T-helper 2 cell treated with Interferon-gamma antibody and Interleukin-4, amounts not matched to agents 5 μg/mL and 100 μg/mL, for 36 hours (primary cell): ENCODE measurements at regions not wholly inside any gene's neighbourhood (a gene's known extent, or its start where the extent isn't known, plus 50 kb on each side); places are given as distances from the start of the nearest gene placed in this dataset.

ENCODE experiments used
- DNase-seq: peaks from one replicate; pipeline ENCODE4 v3.0.0; 2021; ENCODE audit warnings: low spot score
- H3K27ac Mint-ChIP-seq: one replicate; pipeline ENCODE4 v1.8.0; 2021; ENCODE audit warnings: mild to moderate bottlenecking, mixed read lengths
- H3K27me3 Mint-ChIP-seq: one replicate; pipeline ENCODE4 v1.8.0; 2021; ENCODE audit warnings: low read depth, mixed read lengths
- H3K36me3 Mint-ChIP-seq: one replicate; pipeline ENCODE4 v1.8.0; 2021; ENCODE audit warnings: low read depth, mixed read lengths
- H3K4me1 Mint-ChIP-seq: one replicate; pipeline ENCODE4 v1.8.0; 2021; ENCODE audit warnings: low read depth, mixed read lengths
- H3K4me3 Mint-ChIP-seq: one replicate; pipeline ENCODE4 v1.8.0; 2022; ENCODE audit warnings: mild to moderate bottlenecking, moderate library complexity, mixed read lengths
- H3K9me3 Mint-ChIP-seq: one replicate; pipeline ENCODE4 v1.8.0; 2021; ENCODE audit warnings: mixed read lengths

GRCh38 chr6:12578751-12579150 is 137.8 kb upstream of the PHACTR1 start:
- Mint-ChIP-seq H3K4me1 (no peaks in the 10 kb centered on the region), H3K36me3 (no peaks in the 10 kb centered on the region), H3K27ac (no peak overlapping the region), H3K9me3 (no peaks in the 10 kb centered on the region), H3K4me3 (no peak overlapping the region), H3K27me3 (peaks cover 2% of the 10 kb centered on the region)
- DNase-seq, result no peak

- Mint-ChIP-seq H3K27ac (no peak overlapping the region), H3K36me3 (no peaks in the 10 kb centered on the region), H3K4me3 (no peak overlapping the region), H3K4me1 (no peaks in the 10 kb centered on the region), H3K27me3 (peaks cover 2% of the 10 kb centered on the region), H3K9me3 (no peaks in the 10 kb centered on the region)
- no peak for DNase-seq
Observed at GRCh38 chr6:12580290-12580689, 136.3 kb upstream of the PHACTR1 start.

- Mint-ChIP-seq H3K4me1 (no peaks in the 10 kb centered on the region), H3K36me3 (no peaks in the 10 kb centered on the region), H3K27ac (no peak overlapping the region), H3K9me3 (no peaks in the 10 kb centered on the region), H3K4me3 (no peak overlapping the region), H3K27me3 (peaks cover 5% of the 10 kb centered on the region)
- no peak for DNase-seq
Observed at GRCh38 chr6:12582421-12583110, 134.0 kb upstream of the PHACTR1 start.

- Mint-ChIP-seq H3K4me1 (no peaks in the 10 kb centered on the region), H3K27me3 (peaks cover 7% of the 10 kb centered on the region), H3K27ac (no peak overlapping the region), H3K9me3 (no peaks in the 10 kb centered on the region), H3K36me3 (no peaks in the 10 kb centered on the region), H3K4me3 (no peak overlapping the region)
- no peak for DNase-seq
Observed at GRCh38 chr6:12584631-12585405, 131.7 kb upstream of the PHACTR1 start.

GRCh38 chr6:12585497-12585958 is 131.0 kb upstream of the PHACTR1 start:
- no peak for DNase-seq

GRCh38 chr6:12586721-12587480 is 129.7 kb upstream of the PHACTR1 start:
- Mint-ChIP-seq H3K9me3 (no peaks in the 10 kb centered on the region), H3K36me3 (no peaks in the 10 kb centered on the region), H3K4me1 (no peaks in the 10 kb centered on the region), H3K4me3 (no peak overlapping the region), H3K27me3 (peaks cover 7% of the 10 kb centered on the region), H3K27ac (no peak overlapping the region)
- DNase-seq, result no peak

More at GRCh38 chr6:12585497-12585958, 131.0 kb upstream of the PHACTR1 start:
- Mint-ChIP-seq H3K9me3 (no peaks in the 10 kb centered on the region), H3K36me3 (no peaks in the 10 kb centered on the region), H3K27ac (no peak overlapping the region), H3K4me3 (no peak overlapping the region), H3K4me1 (no peaks in the 10 kb centered on the region), H3K27me3 (peaks cover 7% of the 10 kb centered on the region)

- Mint-ChIP-seq H3K9me3 (no peaks in the 10 kb centered on the region), H3K36me3 (no peaks in the 10 kb centered on the region), H3K4me1 (no peaks in the 10 kb centered on the region), H3K27ac (no peak overlapping the region), H3K4me3 (no peak overlapping the region), H3K27me3 (peaks cover 14% of the 10 kb centered on the region)
- DNase-seq, result no peak
Observed at GRCh38 chr6:12590901-12591300, 125.7 kb upstream of the PHACTR1 start.

- Mint-ChIP-seq H3K4me3 (no peak overlapping the region), H3K27ac (no peak overlapping the region), H3K36me3 (no peaks in the 10 kb centered on the region), H3K9me3 (no peaks in the 10 kb centered on the region), H3K27me3 (peaks cover 11% of the 10 kb centered on the region), H3K4me1 (no peaks in the 10 kb centered on the region)
- DNase-seq, result no peak
Observed at GRCh38 chr6:12592634-12593033, 123.9 kb upstream of the PHACTR1 start.

GRCh38 chr6:12593771-12594529 is 122.6 kb upstream of the PHACTR1 start:
- Mint-ChIP-seq H3K27me3 (peaks cover 9% of the 10 kb centered on the region), H3K9me3 (no peaks in the 10 kb centered on the region), H3K36me3 (no peaks in the 10 kb centered on the region), H3K4me1 (no peaks in the 10 kb centered on the region), H3K4me3 (no peak overlapping the region), H3K27ac (no peak overlapping the region)
- DNase-seq, result no peak

GRCh38 chr6:12594530-12594893 is 122.1 kb upstream of the PHACTR1 start:
- no peaks in the 10 kb centered on the region for H3K4me1 Mint-ChIP-seq
- no peaks in the 10 kb centered on the region for H3K9me3 Mint-ChIP-seq
- no peaks in the 10 kb centered on the region for H3K36me3 Mint-ChIP-seq
- peaks cover 8% of the 10 kb centered on the region for H3K27me3 Mint-ChIP-seq
- H3K4me3 Mint-ChIP-seq, result no peak overlapping the region
- DNase-seq, result no peak
- H3K27ac Mint-ChIP-seq, result no peak overlapping the region

GRCh38 chr6:12595161-12595811 is 121.3 kb upstream of the PHACTR1 start:
- no peak for DNase-seq
- Mint-ChIP-seq H3K9me3 (no peaks in the 10 kb centered on the region), H3K36me3 (no peaks in the 10 kb centered on the region), H3K4me3 (no peak overlapping the region), H3K4me1 (no peaks in the 10 kb centered on the region), H3K27ac (no peak overlapping the region), H3K27me3 (peaks cover 11% of the 10 kb centered on the region)

GRCh38 chr6:12596731-12597130 is 119.8 kb upstream of the PHACTR1 start:
- Mint-ChIP-seq H3K27me3 (peaks cover 11% of the 10 kb centered on the region), H3K4me3 (no peak overlapping the region), H3K36me3 (no peaks in the 10 kb centered on the region), H3K9me3 (no peaks in the 10 kb centered on the region), H3K27ac (no peak overlapping the region), H3K4me1 (no peaks in the 10 kb centered on the region)
- DNase-seq, result no peak

GRCh38 chr6:12598919-12599318 is 117.6 kb upstream of the PHACTR1 start:
- Mint-ChIP-seq H3K36me3 (no peaks in the 10 kb centered on the region), H3K4me3 (no peak overlapping the region), H3K27ac (no peak overlapping the region), H3K4me1 (no peaks in the 10 kb centered on the region), H3K27me3 (peaks cover 13% of the 10 kb centered on the region), H3K9me3 (no peaks in the 10 kb centered on the region)
- no peak for DNase-seq
